ENCODE measurements at regions not wholly inside any gene's neighbourhood (a gene's known extent, or its start where the extent isn't known, plus 50 kb on each side); places are given as distances from the start of the nearest gene placed in this dataset.

GRCh38 chr12:69105101-69105962 lies 134.0 kb upstream of the CPSF6 start (continued):
- no peak for TF ChIP-seq ZMAT4 (CRISPR knock-in tag; IDR thresholded peaks at IDR 0.05)
- no peak for TF ChIP-seq CREM (CRISPR knock-in tag; IDR thresholded peaks at IDR 0.05)
- no peak for TF ChIP-seq GTF2I (CRISPR knock-in tag; conservative IDR thresholded peaks at IDR 0.05)

GRCh38 chr12:69106482-69107118 lies 132.8 kb upstream of the CPSF6 start:
- H3K4me3 Mint-ChIP-seq: no peak overlapping the region
- H3K9me3 Mint-ChIP-seq: peaks cover 8% of the 10 kb centered on the region; the same call in 1 of the 2 replicates
- no peak for TF ChIP-seq CREM (CRISPR knock-in tag; IDR thresholded peaks at IDR 0.05)
- no peak for TF ChIP-seq ELF4 (CRISPR knock-in tag; IDR thresholded peaks at IDR 0.05; ENCODE audit: low read depth)
- TF ChIP-seq MXD4 (CRISPR knock-in tag; IDR thresholded peaks at IDR 0.05; ENCODE audit: borderline replicate concordance): no peak
- TF ChIP-seq, protein P1, sequence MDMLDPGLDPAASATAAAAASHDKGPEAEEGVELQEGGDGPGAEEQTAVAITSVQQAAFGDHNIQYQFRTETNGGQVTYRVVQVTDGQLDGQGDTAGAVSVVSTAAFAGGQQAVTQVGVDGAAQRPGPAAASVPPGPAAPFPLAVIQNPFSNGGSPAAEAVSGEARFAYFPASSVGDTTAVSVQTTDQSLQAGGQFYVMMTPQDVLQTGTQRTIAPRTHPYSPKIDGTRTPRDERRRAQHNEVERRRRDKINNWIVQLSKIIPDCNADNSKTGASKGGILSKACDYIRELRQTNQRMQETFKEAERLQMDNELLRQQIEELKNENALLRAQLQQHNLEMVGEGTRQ (CRISPR knock-in tag; IDR thresholded peaks at IDR 0.05): no peak
- TF ChIP-seq HMGXB4 (CRISPR knock-in tag; IDR thresholded peaks at IDR 0.05): no peak
- TF ChIP-seq SOX15 (CRISPR knock-in tag; IDR thresholded peaks at IDR 0.05): no peak
- TF ChIP-seq EMX1 (CRISPR knock-in tag; IDR thresholded peaks at IDR 0.05): no peak
- TF ChIP-seq ZNF121 (CRISPR knock-in tag; IDR thresholded peaks at IDR 0.05): no peak
- TF ChIP-seq ATF1 (CRISPR knock-in tag; IDR thresholded peaks at IDR 0.05): no peak
- no peak for TF ChIP-seq TCF7 (CRISPR knock-in tag; IDR thresholded peaks at IDR 0.05; ENCODE audit: low read depth)
- ChIA-PET CTCF (no interaction called here), POLR2A (interaction anchor here (0.7 kb wide), 1 partner anchor 592 kb away, joined by 3 read pairs; no protein-coding TSS in a partner anchor)
- peaks cover 17% of the 10 kb centered on the region for H3K4me1 Mint-ChIP-seq
- no peak for DNase-seq (ENCODE audit: low spot score)
- no peaks in the 10 kb centered on the region; the same call in 1 of the 2 replicates for H3K27me3 Mint-ChIP-seq (ENCODE audit: low read depth)
- H3K27ac Mint-ChIP-seq: no peak overlapping the region
- no peak for ATAC-seq
- H3K36me3 Mint-ChIP-seq: no peaks in the 10 kb centered on the region

DNA sequence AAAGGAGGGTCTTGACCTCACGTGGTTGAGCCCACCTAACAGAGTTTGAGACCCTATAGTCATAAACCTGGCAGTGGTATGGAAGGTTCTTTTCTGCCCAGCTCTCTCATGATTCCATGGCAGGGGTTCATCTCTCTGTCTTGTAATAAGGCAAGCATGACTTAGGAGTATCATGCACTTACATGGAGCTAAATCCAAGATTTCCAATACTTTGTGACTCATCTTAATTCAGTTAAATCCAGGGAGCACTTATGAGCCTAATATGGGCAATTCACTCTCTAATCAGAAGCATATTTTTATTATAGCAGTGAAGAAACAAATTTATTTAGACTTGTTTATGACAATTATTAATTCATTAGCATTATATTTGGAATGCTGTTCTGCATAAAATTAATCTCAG lies 131.8 kb upstream of the CPSF6 start:
- peaks cover 17% of the 10 kb centered on the region for H3K4me1 Mint-ChIP-seq
- TF ChIP-seq ZNF532 (CRISPR knock-in tag; IDR thresholded peaks at IDR 0.05; ENCODE audit: borderline replicate concordance): no peak
- TF ChIP-seq IRF2 (CRISPR knock-in tag; IDR thresholded peaks at IDR 0.05; ENCODE audit: borderline replicate concordance, low read depth): no peak
- TF ChIP-seq JUN (CRISPR knock-in tag; IDR thresholded peaks at IDR 0.05): no peak
- no peak for ATAC-seq
- H3K27ac Mint-ChIP-seq: no peak overlapping the region
- no peaks in the 10 kb centered on the region for H3K36me3 Mint-ChIP-seq
- CTCF ChIA-PET: interaction anchor here (0.6 to 2.5 kb wide), 9 partner anchors 9 to 277 kb away, joined by 3 to 9 read pairs (median 4); no protein-coding TSS in a partner anchor
- H3K27me3 Mint-ChIP-seq (ENCODE audit: low read depth): no peaks in the 10 kb centered on the region; the same call in 1 of the 2 replicates
- POLR2A ChIA-PET: interaction anchor here (0.6 kb wide), 1 partner anchor 9 kb away, joined by 3 read pairs; no protein-coding TSS in a partner anchor
- DNase-seq (ENCODE audit: low spot score): no peak
- peaks cover 8% of the 10 kb centered on the region; the same call in 1 of the 2 replicates for H3K9me3 Mint-ChIP-seq
- H3K4me3 Mint-ChIP-seq: no peak overlapping the region
